OCI-LY7 (cell line): ENCODE measurements at regions not wholly inside any gene's neighbourhood (a gene's known extent, or its start where the extent isn't known, plus 50 kb on each side); places are given as distances from the start of the nearest gene placed in this dataset.

Experiments
- CTCF ChIP-seq: fragments of 200-600 bp; sonication (generic); conservative IDR thresholded peaks from 2 replicates; pipeline ENCODE4 v1.5.1; 2014; ENCODE audit warnings: mild to moderate bottlenecking, antibody characterized with exemption, low read length, moderate library complexity, mixed read lengths
- EZH2phosphoT487 ChIP-seq: fragments of 200-600 bp; sonication (generic); IDR thresholded peaks from 2 replicates; pipeline ENCODE4 v1.6.1; 2018; ENCODE audit warnings: low read depth, borderline replicate concordance, mild to moderate bottlenecking, mixed run types, antibody characterized with exemption, low read length, moderate library complexity, mixed read lengths

DNA sequence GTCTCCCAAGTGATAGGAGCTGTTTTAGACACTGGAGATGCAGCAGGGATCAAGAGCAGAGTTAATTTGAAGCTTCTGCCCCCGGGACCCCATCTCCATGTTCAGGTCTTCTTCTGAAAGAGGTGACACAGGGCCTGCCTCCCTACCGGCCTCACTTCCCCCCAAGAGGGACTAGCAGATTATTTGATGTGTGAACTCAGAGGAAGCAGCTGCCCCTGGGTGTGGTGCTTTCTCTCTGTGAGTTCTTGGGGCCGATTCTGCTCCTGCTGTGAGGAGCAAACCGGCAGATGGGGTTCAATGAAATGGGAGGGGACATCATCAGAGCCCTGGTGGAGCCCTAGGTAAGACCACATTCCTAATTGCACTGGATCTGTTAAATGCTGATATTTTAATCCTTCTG, 193.4 kb downstream of the FBXO15 start:
- TF ChIP-seq CTCF (no peak), EZH2phosphoT487 (no peak)
